Ectodermal cell (in vitro differentiated cells): ENCODE measurements at regions not wholly inside any gene's neighbourhood (a gene's known extent, or its start where the extent isn't known, plus 50 kb on each side); places are given as distances from the start of the nearest gene placed in this dataset.

ENCODE experiments used
- H3K27ac ChIP-seq: 2 replicates; pipeline ENCODE4 v1.7.0; 2013; ENCODE audit warnings: mild to moderate bottlenecking, low read depth, low read length; ENCODE audit not compliant: insufficient read depth, poor library complexity, severe bottlenecking
- H3K27me3 ChIP-seq: 2 replicates; pipeline ENCODE4 v1.7.0; 2013; ENCODE audit warnings: mild to moderate bottlenecking, low read length; ENCODE audit not compliant: insufficient read depth, control insufficient read depth, poor library complexity, severe bottlenecking
- H3K36me3 ChIP-seq: one replicate; pipeline ENCODE4 v1.7.0; 2013; ENCODE audit warnings: low read length; ENCODE audit not compliant: control insufficient read depth, insufficient read depth
- H3K4me1 ChIP-seq: one replicate; pipeline ENCODE4 v1.7.0; 2013; ENCODE audit warnings: low read length; ENCODE audit not compliant: control insufficient read depth, insufficient read depth
- H3K4me3 ChIP-seq: 2 replicates; pipeline ENCODE4 v1.7.0; 2013; ENCODE audit warnings: low read depth, low read length, control low read depth; ENCODE audit not compliant: insufficient read depth
- H3K9me3 ChIP-seq: 2 replicates; pipeline ENCODE4 v1.7.0; 2013; ENCODE audit warnings: mild to moderate bottlenecking, low read length, moderate library complexity; ENCODE audit not compliant: control insufficient read depth
- WGBS, 2 experiments: methylation state at CpG; one replicate each; pipeline ENCODE4 v1.1.7; 2013; ENCODE audit warnings: missing lambda C conversion rate in 2 of 2; 5-methylcytosine and 5-hydroxymethylcytosine counted together

- no peaks in the 10 kb centered on the region for H3K27me3 ChIP-seq
- H3K4me3 ChIP-seq = no peak overlapping the region
- H3K9me3 ChIP-seq = no peaks in the 10 kb centered on the region
- no peak overlapping the region for H3K27ac ChIP-seq
- no peaks in the 10 kb centered on the region for H3K4me1 ChIP-seq
- WGBS, 2 experiments = 94% methylated on average over 2 to 3 of the region's 3 CpGs
- no peaks in the 10 kb centered on the region for H3K36me3 ChIP-seq
Measured at GRCh38 chr13:71067165-71067815, 799.7 kb downstream of the DACH1 start.

- Histone ChIP-seq H3K4me3 (no peak overlapping the region), H3K36me3 (no peaks in the 10 kb centered on the region), H3K9me3 (no peaks in the 10 kb centered on the region), H3K4me1 (no peaks in the 10 kb centered on the region), H3K27ac (no peak overlapping the region), H3K27me3 (no peaks in the 10 kb centered on the region)
- 64 to 66% methylated on average over 4 of the region's 4 CpGs for WGBS, 2 experiments
Measured at GRCh38 chr13:71056581-71056980, 810.4 kb downstream of the DACH1 start.

GRCh38 chr13:71055644-71056043 lies 811.4 kb downstream of the DACH1 start:
- H3K4me3 ChIP-seq = no peak overlapping the region
- H3K27me3 ChIP-seq = no peaks in the 10 kb centered on the region
- WGBS, 2 experiments = 63 to 64% methylated on average over 3 of the region's 3 CpGs

GRCh38 chr13:71055047-71055446 lies 812.0 kb downstream of the DACH1 start:
- Histone ChIP-seq H3K4me3 (no peak overlapping the region), H3K36me3 (no peaks in the 10 kb centered on the region), H3K4me1 (no peaks in the 10 kb centered on the region), H3K27ac (no peak overlapping the region), H3K9me3 (no peaks in the 10 kb centered on the region), H3K27me3 (no peaks in the 10 kb centered on the region)
- no CpG with 5 or more reads among the region's 1 CpG for WGBS, 2 experiments

More at GRCh38 chr13:71055644-71056043, 811.4 kb downstream of the DACH1 start:
- Histone ChIP-seq H3K9me3 (no peaks in the 10 kb centered on the region), H3K36me3 (no peaks in the 10 kb centered on the region), H3K27ac (no peak overlapping the region), H3K4me1 (no peaks in the 10 kb centered on the region)

GRCh38 chr13:71054358-71054757 lies 812.6 kb downstream of the DACH1 start:
- Histone ChIP-seq H3K4me3 (no peak overlapping the region), H3K36me3 (no peaks in the 10 kb centered on the region), H3K27me3 (no peaks in the 10 kb centered on the region), H3K9me3 (no peaks in the 10 kb centered on the region), H3K4me1 (no peaks in the 10 kb centered on the region), H3K27ac (no peak overlapping the region)
- WGBS, 2 experiments = 88% methylated on average over 1 of the region's 1 CpG; no CpG with 5 or more reads in 1 of the 2 experiments

GRCh38 chr13:71051573-71051972 lies 815.4 kb downstream of the DACH1 start:
- Histone ChIP-seq H3K4me1 (no peaks in the 10 kb centered on the region), H3K9me3 (no peaks in the 10 kb centered on the region), H3K27ac (no peak overlapping the region), H3K27me3 (no peaks in the 10 kb centered on the region), H3K36me3 (no peaks in the 10 kb centered on the region), H3K4me3 (no peak overlapping the region)
- 92 to 98% methylated on average over 2 of the region's 2 CpGs for WGBS, 2 experiments

GRCh38 chr13:71046360-71047079 lies 820.5 kb downstream of the DACH1 start:
- Histone ChIP-seq H3K4me1 (no peaks in the 10 kb centered on the region), H3K27ac (no peak overlapping the region), H3K27me3 (no peaks in the 10 kb centered on the region), H3K4me3 (no peak overlapping the region), H3K36me3 (no peaks in the 10 kb centered on the region), H3K9me3 (no peaks in the 10 kb centered on the region)
- WGBS, 2 experiments = 60% methylated on average over 2 of the region's 2 CpGs; no CpG with 5 or more reads in 1 of the 2 experiments

GRCh38 chr13:71045101-71045500 lies 821.9 kb downstream of the DACH1 start:
- Histone ChIP-seq H3K4me3 (no peak overlapping the region), H3K4me1 (no peaks in the 10 kb centered on the region), H3K27ac (no peak overlapping the region)

GRCh38 chr13:71039440-71039839 lies 827.6 kb downstream of the DACH1 start:
- no peak overlapping the region for H3K27ac ChIP-seq
- H3K36me3 ChIP-seq = no peaks in the 10 kb centered on the region
- H3K4me3 ChIP-seq = no peak overlapping the region
- H3K27me3 ChIP-seq = no peaks in the 10 kb centered on the region
- H3K4me1 ChIP-seq = no peaks in the 10 kb centered on the region
- no peaks in the 10 kb centered on the region for H3K9me3 ChIP-seq

More at GRCh38 chr13:71045101-71045500, 821.9 kb downstream of the DACH1 start:
- Histone ChIP-seq H3K9me3 (no peaks in the 10 kb centered on the region), H3K27me3 (no peaks in the 10 kb centered on the region), H3K36me3 (no peaks in the 10 kb centered on the region)

- no peaks in the 10 kb centered on the region for H3K4me1 ChIP-seq
- H3K9me3 ChIP-seq = no peaks in the 10 kb centered on the region
- no peak overlapping the region for H3K4me3 ChIP-seq
- no peaks in the 10 kb centered on the region for H3K36me3 ChIP-seq
- no peaks in the 10 kb centered on the region for H3K27me3 ChIP-seq
- 89 to 96% methylated on average over 4 of the region's 4 CpGs for WGBS, 2 experiments
- H3K27ac ChIP-seq = no peak overlapping the region
Measured at GRCh38 chr13:71034018-71034417, 833.0 kb downstream of the DACH1 start.
